GM12872 (cell line): ENCODE measurements at regions not wholly inside any gene's neighbourhood (a gene's known extent, or its start where the extent isn't known, plus 50 kb on each side); places are given as distances from the start of the nearest gene placed in this dataset.

Experiments used
- CTCF ChIP-seq: IDR thresholded peaks from 3 replicates; pipeline ENCODE4 v1.5.1; 2011; ENCODE audit warnings: low read depth, mild to moderate bottlenecking, low read length, moderate library complexity; ENCODE audit not compliant: insufficient read depth

- no peak for TF ChIP-seq CTCF
These were observed 264.6 kb downstream of the QKI start for GRCh38 chr6:163679012-163679660.

GRCh38 chr6:163675611-163676010, 261.1 kb downstream of the QKI start:
- no peak for TF ChIP-seq CTCF

- no peak for TF ChIP-seq CTCF
These were observed 258.2 kb downstream of the QKI start for GRCh38 chr6:163672710-163673109.

- TF ChIP-seq CTCF: no peak
These were observed 257.3 kb downstream of the QKI start for GRCh38 chr6:163671791-163672190.

- no peak for TF ChIP-seq CTCF
These were observed 256.8 kb downstream of the QKI start for GRCh38 chr6:163671355-163671754.

GRCh38 chr6:163670336-163670735, 255.8 kb downstream of the QKI start:
- no peak for TF ChIP-seq CTCF

- TF ChIP-seq CTCF: no peak
These were observed 253.5 kb downstream of the QKI start for GRCh38 chr6:163668061-163668426.
